SJCRH30 (cell line): ENCODE measurements at regions not wholly inside any gene's neighbourhood (a gene's known extent, or its start where the extent isn't known, plus 50 kb on each side); places are given as distances from the start of the nearest gene placed in this dataset.

ENCODE experiments used
- DNase-seq, 2 experiments: peaks; one replicate each; pipeline ENCODE4 v3.0.0-alpha.2; 2015 to 2020
- H3K27ac ChIP-seq: fragments of 250-450 bp; sonication (Bioruptor Pico); 2 replicates; pipeline ENCODE4 v1.5.1; 2020; ENCODE audit warnings: mild to moderate bottlenecking, moderate library complexity
- H3K27me3 ChIP-seq: fragments of 250-450 bp; sonication (Bioruptor Pico); 2 replicates; pipeline ENCODE4 v1.5.1; 2020; ENCODE audit warnings: mild to moderate bottlenecking, moderate library complexity
- H3K36me3 ChIP-seq: fragments of 250-450 bp; sonication (Bioruptor Pico); 2 replicates; pipeline ENCODE4 v1.5.1; 2020; ENCODE audit warnings: mild to moderate bottlenecking, moderate library complexity
- H3K4me1 ChIP-seq: fragments of 250-450 bp; sonication (Bioruptor Pico); 2 replicates; pipeline ENCODE4 v1.5.1; 2020; ENCODE audit warnings: mild to moderate bottlenecking, moderate library complexity
- H3K4me3 ChIP-seq: fragments of 250-450 bp; sonication (Bioruptor Pico); 2 replicates; pipeline ENCODE4 v1.5.1; 2020; ENCODE audit warnings: mild to moderate bottlenecking, moderate library complexity
- H3K9me3 ChIP-seq: fragments of 250-450 bp; sonication (Bioruptor Pico); replicated peaks from 2 replicates; pipeline ENCODE4 v1.5.1; 2020; ENCODE audit warnings: mild to moderate bottlenecking, moderate library complexity

DNA sequence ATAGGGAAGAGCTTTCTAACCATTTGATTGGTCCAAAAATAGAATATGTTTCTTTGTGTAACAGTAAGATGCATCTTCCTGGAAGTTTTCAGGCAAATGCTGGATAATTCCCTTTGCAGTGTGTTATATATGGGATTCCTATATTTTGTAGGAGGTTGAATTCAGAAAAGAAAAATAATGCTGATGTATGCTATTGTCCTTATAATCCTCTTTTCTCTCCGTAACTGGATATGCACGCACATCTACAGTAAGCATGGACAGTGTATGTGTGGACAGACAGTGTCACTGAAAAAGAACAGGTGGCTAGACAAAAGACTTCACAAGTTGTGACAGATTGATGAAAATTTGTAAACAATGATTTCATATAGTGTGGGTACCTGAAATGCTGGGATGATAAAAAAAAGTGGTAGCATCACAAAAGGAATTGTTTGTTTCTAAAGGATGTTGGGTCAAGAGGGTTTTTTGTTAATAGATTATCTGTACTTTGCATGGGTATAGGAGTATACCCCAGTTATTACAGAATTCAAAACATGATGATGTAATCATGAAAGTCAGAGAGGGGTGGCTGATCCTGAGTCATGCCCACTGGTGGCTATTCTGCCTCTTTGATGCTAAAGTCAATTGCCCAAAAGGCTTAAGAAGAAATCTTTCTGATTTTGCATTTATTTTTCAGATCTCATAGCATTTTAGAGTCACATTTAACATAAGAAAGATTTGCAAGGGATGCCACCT lies 160.7 kb upstream of the TMTC1 start:
- DNase-seq: peak in 1 of 2 experiments; percentile 42
- H3K36me3 ChIP-seq: no peaks in the 10 kb centered on the region
- no peaks in the 10 kb centered on the region for H3K27me3 ChIP-seq
- H3K27ac ChIP-seq: no peak overlapping the region
- H3K4me1 ChIP-seq: peaks cover 8% of the 10 kb centered on the region
- H3K4me3 ChIP-seq: no peak overlapping the region
- H3K9me3 ChIP-seq: 0 out of 2 replicates have a peak, but pooled peaks cover 2% of the 10 kb centered on the region

- H3K4me3 ChIP-seq: no peak overlapping the region
Observed at GRCh38 chr12:29943683-29944082, 159.9 kb upstream of the TMTC1 start.

DNA sequence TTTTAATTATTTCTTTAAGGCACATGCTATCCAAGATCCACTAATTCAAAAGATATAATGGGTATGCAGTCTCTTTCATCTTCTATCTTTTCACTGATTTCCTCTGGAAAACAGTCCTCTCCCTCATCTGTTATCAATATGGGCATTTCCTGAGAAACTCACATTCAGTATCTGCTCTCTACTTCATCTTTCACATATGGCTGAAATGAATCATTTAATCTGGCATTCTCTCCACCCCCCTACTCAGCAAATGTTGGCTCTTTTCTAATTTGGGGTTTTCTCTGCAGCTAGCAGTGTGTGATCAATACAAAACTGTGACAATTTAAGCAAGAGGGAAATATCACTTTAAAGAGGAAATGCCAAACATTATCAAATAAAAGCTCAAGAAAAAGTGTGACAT lies 157.1 kb upstream of the TMTC1 start:
- no peaks in the 10 kb centered on the region for H3K27me3 ChIP-seq
- H3K36me3 ChIP-seq: no peaks in the 10 kb centered on the region
- H3K4me3 ChIP-seq: no peak overlapping the region
- no peak overlapping the region for H3K27ac ChIP-seq
- peaks cover 8% of the 10 kb centered on the region for H3K4me1 ChIP-seq
- 0 out of 2 replicates have a peak, but pooled peaks cover 2% of the 10 kb centered on the region for H3K9me3 ChIP-seq
- DNase-seq: no peak

More at GRCh38 chr12:29943683-29944082, 159.9 kb upstream of the TMTC1 start:
- Histone ChIP-seq H3K4me1 (peaks cover 8% of the 10 kb centered on the region), H3K9me3 (0 out of 2 replicates have a peak, but pooled peaks cover 2% of the 10 kb centered on the region), H3K27me3 (no peaks in the 10 kb centered on the region), H3K27ac (no peak overlapping the region), H3K36me3 (no peaks in the 10 kb centered on the region)
- DNase-seq: no peak

GRCh38 chr12:29930503-29930902 lies 146.8 kb upstream of the TMTC1 start:
- no peaks in the 10 kb centered on the region for H3K4me1 ChIP-seq
- no peak overlapping the region for H3K4me3 ChIP-seq
- H3K27me3 ChIP-seq: no peaks in the 10 kb centered on the region
- no peak overlapping the region for H3K27ac ChIP-seq
- no peak for DNase-seq
- H3K9me3 ChIP-seq: no peaks in the 10 kb centered on the region
- H3K36me3 ChIP-seq: no peaks in the 10 kb centered on the region

- Histone ChIP-seq H3K4me1 (no peaks in the 10 kb centered on the region), H3K27ac (no peak overlapping the region), H3K36me3 (no peaks in the 10 kb centered on the region), H3K9me3 (no peaks in the 10 kb centered on the region), H3K27me3 (no peaks in the 10 kb centered on the region), H3K4me3 (no peak overlapping the region)
- DNase-seq: no peak
Observed at GRCh38 chr12:29929295-29929694, 145.6 kb upstream of the TMTC1 start.

GRCh38 chr12:29921307-29921706 lies 137.6 kb upstream of the TMTC1 start:
- peak; percentile 30 to 53 for DNase-seq

GRCh38 chr12:29908157-29908556 lies 124.4 kb upstream of the TMTC1 start:
- Histone ChIP-seq H3K36me3 (no peaks in the 10 kb centered on the region), H3K27me3 (no peaks in the 10 kb centered on the region), H3K4me3 (no peak overlapping the region), H3K4me1 (no peaks in the 10 kb centered on the region), H3K9me3 (no peaks in the 10 kb centered on the region), H3K27ac (no peak overlapping the region)
- DNase-seq: no peak

More at GRCh38 chr12:29921307-29921706, 137.6 kb upstream of the TMTC1 start:
- Histone ChIP-seq H3K4me1 (peaks cover 8% of the 10 kb centered on the region; the same call in 1 of the 2 replicates), H3K4me3 (no peak overlapping the region), H3K9me3 (peaks cover 2% of the 10 kb centered on the region; the same call in 1 of the 2 replicates), H3K27me3 (no peaks in the 10 kb centered on the region), H3K27ac (0 out of 2 replicates have a peak overlapping the region, but pooled peaks have one; percentile 4), H3K36me3 (0 out of 2 replicates have a peak, but pooled peaks cover 2% of the 10 kb centered on the region)

GRCh38 chr12:29907461-29907860 lies 123.7 kb upstream of the TMTC1 start:
- H3K4me1 ChIP-seq: no peaks in the 10 kb centered on the region
- H3K27ac ChIP-seq: no peak overlapping the region
- DNase-seq: no peak
- H3K27me3 ChIP-seq: no peaks in the 10 kb centered on the region
- no peak overlapping the region for H3K4me3 ChIP-seq
- no peaks in the 10 kb centered on the region for H3K36me3 ChIP-seq
- H3K9me3 ChIP-seq: no peaks in the 10 kb centered on the region

- H3K4me3 ChIP-seq: no peak overlapping the region
- H3K9me3 ChIP-seq: no peaks in the 10 kb centered on the region
- no peaks in the 10 kb centered on the region for H3K27me3 ChIP-seq
- H3K27ac ChIP-seq: no peak overlapping the region
- no peaks in the 10 kb centered on the region for H3K36me3 ChIP-seq
- DNase-seq: no peak
- H3K4me1 ChIP-seq: no peaks in the 10 kb centered on the region
Observed at GRCh38 chr12:29902043-29902442, 118.3 kb upstream of the TMTC1 start.

- Histone ChIP-seq H3K36me3 (no peaks in the 10 kb centered on the region), H3K4me3 (no peak overlapping the region), H3K9me3 (no peaks in the 10 kb centered on the region), H3K27me3 (no peaks in the 10 kb centered on the region), H3K4me1 (no peaks in the 10 kb centered on the region), H3K27ac (no peak overlapping the region)
- DNase-seq: no peak
Observed at GRCh38 chr12:29901585-29901984, 117.8 kb upstream of the TMTC1 start.

DNA sequence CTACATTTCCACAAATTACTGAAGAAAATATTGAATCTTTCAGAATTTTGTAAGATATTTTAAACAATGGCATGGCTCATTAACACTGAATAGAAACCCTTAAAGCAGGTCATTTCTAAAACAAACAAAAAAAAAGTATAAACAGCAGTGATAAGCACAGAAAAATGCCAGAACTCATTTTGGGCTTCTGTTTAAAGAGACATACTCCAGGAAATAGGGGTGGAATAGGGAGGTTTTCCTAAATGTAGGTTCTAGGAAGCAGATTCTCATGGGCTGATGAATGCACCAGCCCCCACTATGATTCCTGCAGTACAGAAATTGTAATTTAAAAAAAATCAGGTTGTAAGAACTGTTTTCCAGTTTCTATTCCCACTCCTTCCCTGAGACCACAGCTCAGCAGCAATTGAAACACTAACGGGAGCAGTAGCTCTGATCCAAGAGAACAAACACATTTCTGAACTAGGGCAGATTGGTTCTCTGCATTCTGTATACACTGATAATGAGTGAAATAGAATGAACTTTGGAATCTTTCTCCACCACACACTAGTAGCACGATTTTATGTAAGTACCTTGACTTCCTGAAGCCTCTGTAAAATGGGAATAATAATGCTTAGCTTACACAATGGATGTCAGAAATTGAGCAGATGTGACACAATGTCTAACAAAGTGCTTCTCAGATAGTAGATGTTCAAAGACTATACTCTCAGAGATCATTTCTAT lies 115.6 kb upstream of the TMTC1 start:
- Histone ChIP-seq H3K27ac (no peak overlapping the region), H3K4me3 (no peak overlapping the region), H3K9me3 (no peaks in the 10 kb centered on the region), H3K36me3 (no peaks in the 10 kb centered on the region), H3K4me1 (no peaks in the 10 kb centered on the region), H3K27me3 (no peaks in the 10 kb centered on the region)
- DNase-seq: no peak

GRCh38 chr12:29895966-29896365 lies 112.2 kb upstream of the TMTC1 start:
- Histone ChIP-seq H3K4me3 (no peak overlapping the region), H3K4me1 (no peaks in the 10 kb centered on the region), H3K9me3 (no peaks in the 10 kb centered on the region), H3K36me3 (no peaks in the 10 kb centered on the region), H3K27me3 (no peaks in the 10 kb centered on the region), H3K27ac (no peak overlapping the region)
- DNase-seq: no peak

DNA sequence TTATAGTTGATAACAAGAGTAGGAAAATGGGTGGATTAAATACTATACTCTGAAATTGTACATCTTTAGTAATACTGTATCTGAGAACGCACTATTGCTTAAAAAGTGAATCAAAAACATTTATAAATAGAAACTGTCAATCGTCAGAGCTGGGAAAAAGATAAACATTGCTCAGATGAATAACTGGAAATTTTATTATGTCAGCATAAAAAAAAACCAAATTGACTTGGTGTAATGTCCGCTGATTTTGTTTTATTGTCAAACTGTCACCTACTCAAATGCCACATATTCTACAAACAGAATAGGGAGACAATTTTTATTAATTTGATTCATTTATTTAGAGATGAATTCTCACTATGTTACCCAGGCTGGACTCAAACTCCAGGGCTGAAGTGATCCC lies 109.3 kb upstream of the TMTC1 start:
- Histone ChIP-seq H3K9me3 (0 out of 2 replicates have a peak, but pooled peaks cover 3% of the 10 kb centered on the region), H3K27ac (no peak overlapping the region), H3K36me3 (no peaks in the 10 kb centered on the region), H3K27me3 (no peaks in the 10 kb centered on the region), H3K4me1 (peaks cover 5% of the 10 kb centered on the region; the same call in 1 of the 2 replicates), H3K4me3 (no peak overlapping the region)
- DNase-seq: no peak

GRCh38 chr12:29891792-29892191 lies 108.0 kb upstream of the TMTC1 start:
- H3K4me3 ChIP-seq: no peak overlapping the region
- H3K27ac ChIP-seq: no peak overlapping the region
- peaks cover 5% of the 10 kb centered on the region; the same call in 1 of the 2 replicates for H3K4me1 ChIP-seq
- H3K36me3 ChIP-seq: no peaks in the 10 kb centered on the region
- DNase-seq: no peak
- H3K9me3 ChIP-seq: 0 out of 2 replicates have a peak, but pooled peaks cover 3% of the 10 kb centered on the region
- no peaks in the 10 kb centered on the region for H3K27me3 ChIP-seq

- no peak overlapping the region for H3K27ac ChIP-seq
- DNase-seq: peak; percentile 81 to 85
- no peaks in the 10 kb centered on the region for H3K36me3 ChIP-seq
Observed at GRCh38 chr12:29889737-29890136, 106.0 kb upstream of the TMTC1 start.

More at GRCh38 chr12:29889737-29890136, 106.0 kb upstream of the TMTC1 start:
- Histone ChIP-seq H3K27me3 (no peaks in the 10 kb centered on the region), H3K4me3 (no peak overlapping the region), H3K9me3 (0 out of 2 replicates have a peak, but pooled peaks cover 3% of the 10 kb centered on the region), H3K4me1 (peaks cover 5% of the 10 kb centered on the region; the same call in 1 of the 2 replicates)
